Dermis blood vessel endothelial cell (primary cell): ENCODE measurements at regions not wholly inside any gene's neighbourhood (a gene's known extent, or its start where the extent isn't known, plus 50 kb on each side); places are given as distances from the start of the nearest gene placed in this dataset.
"Not testable (repeated sequence)": the region's sequence is repeated elsewhere in the genome, so short reads cannot be mapped to it uniquely, and the experiment has no call there.

Experiments used
- DNase-seq: peaks from one replicate; pipeline ENCODE4 v3.0.0; 2010

DNA sequence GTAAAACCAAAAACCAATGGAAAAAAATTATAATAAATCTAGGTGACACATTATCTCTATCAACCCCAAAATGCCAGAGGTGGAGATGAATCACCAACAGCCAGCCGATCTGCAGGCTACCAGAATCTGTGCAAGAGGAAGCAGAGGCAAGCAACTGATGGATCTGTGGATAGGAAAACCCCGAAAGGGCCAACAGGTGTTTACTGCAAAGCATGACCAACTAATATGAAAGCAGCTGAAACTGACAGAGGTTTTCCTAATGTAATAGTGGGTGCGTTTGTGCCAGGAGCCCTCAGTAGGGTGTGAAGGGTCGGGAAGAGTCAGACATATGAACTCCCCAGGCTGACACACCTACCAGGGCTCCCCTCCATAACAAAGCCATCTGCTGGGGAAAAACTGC, 554.6 kb downstream of the RFC3 start:
- no peak for DNase-seq

DNA sequence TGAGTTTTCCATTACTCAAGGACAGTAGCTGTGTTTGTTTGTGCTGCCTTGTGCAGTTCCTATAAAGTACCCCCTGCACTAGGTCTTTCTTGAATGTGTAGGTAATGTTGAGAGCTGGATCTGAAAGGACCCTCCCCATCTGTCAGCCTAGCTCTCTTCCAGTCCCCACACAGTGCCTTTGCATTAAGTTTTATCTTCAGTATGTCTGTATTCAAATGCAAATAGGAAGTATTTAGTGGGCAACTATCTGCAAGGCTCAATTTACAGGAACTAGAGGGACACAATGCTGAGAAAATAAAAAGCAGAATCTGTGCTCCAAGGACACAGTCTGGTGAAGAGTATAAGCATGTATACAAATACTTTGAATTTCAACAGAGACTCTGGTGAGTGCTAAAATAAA, 558.5 kb downstream of the RFC3 start:
- DNase-seq: no peak

DNA sequence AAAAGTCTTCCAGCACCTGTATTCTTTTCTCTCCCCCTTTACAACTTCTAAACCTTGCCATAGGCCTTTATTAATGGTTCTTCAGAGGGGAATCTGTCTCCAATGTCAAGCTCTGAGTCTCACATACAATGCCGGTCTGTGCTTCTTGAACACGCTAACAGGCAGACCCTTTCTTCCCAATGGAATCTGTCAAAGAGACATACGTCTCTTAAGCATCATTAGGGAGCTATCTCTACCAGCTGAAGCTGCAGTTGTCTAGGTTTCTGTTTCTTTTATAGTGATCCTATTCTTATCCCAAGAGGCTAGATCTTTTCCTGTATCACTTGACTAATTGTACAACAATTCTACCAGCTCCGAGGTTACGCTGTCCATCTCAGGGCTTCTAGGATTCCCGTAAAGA, 560.8 kb upstream of the NBEA start:
- DNase-seq: no peak

DNA sequence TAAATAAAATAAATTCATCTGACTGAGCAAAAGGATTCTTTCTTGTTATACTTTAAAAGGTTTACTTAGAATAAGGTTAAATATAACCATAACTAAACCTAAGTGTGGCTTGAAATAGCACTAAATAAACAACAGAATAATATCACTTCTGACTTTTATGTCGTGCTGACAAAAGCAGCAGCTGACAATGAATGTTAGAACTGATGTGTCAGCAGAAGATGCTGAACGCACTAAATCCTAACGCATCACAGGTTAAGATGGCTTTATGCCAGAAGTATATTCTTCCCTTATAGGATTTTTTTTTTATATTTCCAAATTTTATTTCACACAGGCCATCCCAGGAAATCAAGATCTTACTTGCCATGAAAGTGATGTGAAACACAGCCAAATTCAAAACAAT, 558.3 kb upstream of the NBEA start:
- no peak for DNase-seq

DNA sequence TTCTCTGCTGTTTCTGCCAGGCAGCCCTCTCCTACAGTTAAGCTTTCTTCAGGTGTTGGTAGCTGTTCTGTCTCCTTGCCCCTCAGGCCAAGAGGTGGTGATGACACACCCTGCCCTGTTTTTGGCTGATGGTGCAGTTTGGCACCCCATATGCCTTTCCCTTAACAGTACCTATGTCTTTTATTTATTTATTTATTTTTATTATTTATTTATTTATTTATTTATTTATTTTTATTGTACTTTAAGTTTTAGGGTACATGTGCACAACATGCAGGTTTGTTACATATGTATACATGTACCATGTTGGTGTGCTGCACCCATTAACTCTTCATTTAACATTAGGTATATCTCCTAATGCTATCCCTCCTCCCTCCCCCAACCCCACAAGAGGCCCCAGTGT, 555.8 kb upstream of the NBEA start:
- not testable (repeated sequence) for DNase-seq

DNA sequence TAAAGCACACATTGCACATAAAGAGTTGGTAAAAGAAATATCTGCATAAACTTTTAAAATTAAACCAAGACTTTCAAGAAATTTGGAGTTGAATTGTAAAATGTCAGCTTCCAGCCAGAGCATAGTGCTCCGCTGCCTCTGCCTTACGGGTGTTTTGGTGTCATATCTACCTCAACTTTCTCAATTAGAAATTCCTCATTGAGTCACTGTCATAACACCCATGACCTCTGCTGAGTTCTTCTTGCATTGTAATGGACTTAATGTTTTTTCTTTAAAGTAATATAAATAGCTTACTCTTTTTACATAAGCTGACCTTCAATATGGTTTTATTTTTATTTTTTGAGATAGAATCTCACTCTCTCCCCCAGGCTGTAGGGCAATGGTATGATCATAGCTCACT, 551.0 kb upstream of the NBEA start:
- no peak for DNase-seq

DNA sequence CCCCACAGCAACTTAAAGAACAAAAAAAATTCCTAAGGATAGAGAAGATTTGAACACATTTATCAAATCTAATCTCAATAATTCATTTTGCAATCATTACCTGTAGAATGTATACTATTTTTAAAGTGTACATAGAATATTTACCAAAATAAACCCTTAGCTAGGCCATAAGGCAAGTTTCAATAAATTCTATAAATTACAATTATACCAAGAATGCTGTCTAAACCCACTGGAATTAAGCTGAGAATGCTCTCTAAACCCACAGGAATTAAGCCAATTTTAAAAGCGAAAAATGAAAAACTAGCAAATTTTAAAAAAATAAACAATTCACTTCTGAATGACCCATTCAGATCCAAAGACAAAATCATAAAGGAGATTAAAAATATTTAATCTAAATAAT, 540.4 kb upstream of the NBEA start:
- DNase-seq: no peak

DNA sequence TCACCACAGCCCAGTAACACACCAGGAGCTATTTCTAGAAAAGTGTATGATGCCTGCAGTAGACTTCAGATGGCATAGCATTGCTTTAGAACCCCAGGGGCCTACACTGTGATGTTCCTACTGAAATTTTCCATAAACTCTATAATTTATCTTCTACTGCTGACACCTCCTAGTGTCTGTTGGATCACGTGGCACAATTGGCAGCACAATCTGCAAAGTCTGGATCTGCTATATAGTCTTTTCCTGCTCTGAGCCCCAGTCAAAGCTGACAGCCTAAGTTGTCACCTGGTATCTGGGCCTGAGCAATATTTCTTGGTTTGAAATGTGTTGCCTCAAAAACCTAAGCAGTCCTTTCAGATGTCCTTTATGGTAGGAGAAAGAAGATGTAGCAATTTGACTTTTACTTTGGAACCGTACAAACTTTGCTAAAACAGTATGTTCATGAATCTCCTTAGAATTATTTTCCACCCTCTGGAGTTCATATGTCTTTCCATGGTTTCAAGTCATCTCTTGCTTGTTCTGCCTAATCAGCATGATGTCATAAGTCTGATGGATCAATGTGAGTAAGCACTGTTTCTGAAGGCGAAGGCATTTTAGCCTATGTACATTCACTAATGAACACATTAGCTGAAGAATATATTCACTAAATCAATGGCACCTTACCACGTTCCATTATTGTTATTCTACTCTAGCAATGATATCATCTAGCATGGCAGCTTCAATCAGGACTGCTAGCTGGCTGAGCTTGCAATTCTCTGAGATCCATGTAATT, 536.5 kb upstream of the NBEA start:
- no peak for DNase-seq

DNA sequence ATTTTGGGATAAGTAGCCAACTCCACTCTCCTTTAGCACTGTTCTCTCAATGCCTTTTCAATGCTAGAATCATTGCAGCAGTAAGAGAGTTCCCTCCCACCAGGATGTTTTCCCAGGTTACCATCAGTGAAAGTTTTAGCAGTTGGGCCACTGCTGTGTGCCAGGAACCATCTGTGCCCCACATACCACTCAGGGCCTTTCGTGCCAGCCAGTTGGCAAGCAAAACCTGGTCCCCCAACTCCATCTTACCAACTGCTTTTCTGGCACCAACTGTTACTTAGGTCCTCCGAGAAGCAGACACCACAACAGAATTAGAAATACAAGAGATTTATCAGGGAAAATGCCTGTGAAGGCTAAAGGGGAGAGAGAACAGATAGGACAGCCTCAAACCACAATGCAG, 533.4 kb upstream of the NBEA start:
- DNase-seq: no peak

DNA sequence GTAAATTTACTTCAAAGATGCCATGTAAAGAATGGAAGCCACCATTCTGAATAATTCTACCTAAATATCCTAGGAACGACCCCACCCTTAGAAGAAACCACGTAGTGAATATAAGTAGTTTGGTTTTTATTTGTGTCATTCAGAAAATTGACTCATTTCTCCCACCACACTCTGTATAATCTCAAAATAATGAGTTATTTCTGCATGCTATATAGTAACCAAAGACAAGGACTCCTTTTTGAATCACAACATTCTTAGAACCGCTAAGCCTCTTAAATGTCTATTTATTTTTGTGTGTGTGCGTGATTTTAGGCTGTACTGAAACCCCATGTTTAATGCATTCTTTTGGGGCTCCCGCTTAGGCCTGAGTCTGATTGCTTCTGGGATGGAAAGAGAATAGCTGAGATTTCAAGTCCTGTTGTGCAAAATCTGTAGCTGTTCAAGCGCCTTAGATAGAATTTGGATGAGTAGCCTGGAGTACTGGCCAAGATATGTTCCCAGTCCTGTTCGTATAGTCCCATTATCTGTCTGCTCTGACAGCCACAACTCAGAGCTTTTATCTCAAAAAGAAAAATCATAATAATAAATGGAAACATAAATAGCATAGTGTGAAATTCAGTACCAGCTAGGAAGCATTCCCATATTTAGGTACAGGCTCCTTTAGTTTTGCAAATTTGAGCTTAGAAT, 532.4 kb upstream of the NBEA start:
- no peak for DNase-seq

DNA sequence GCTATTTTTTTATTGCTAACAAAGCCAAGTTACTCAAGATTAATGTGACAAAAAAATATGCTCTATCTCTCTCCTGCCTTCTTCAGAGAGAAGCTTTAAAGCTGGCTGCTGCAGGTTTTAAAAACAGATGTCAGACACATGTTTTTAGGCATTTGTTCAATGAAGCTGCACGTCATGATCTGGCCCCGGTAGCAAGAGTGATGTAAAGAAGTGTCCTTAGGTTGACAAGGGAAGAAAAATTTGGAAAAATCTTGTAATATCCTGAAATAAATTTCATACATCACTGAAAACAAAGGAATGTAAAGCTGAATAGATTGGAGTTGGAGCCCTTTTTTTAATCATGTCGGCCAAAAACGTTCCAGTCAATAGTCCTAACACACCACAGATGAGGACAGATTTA, 531.4 kb upstream of the NBEA start:
- DNase-seq: no peak

DNA sequence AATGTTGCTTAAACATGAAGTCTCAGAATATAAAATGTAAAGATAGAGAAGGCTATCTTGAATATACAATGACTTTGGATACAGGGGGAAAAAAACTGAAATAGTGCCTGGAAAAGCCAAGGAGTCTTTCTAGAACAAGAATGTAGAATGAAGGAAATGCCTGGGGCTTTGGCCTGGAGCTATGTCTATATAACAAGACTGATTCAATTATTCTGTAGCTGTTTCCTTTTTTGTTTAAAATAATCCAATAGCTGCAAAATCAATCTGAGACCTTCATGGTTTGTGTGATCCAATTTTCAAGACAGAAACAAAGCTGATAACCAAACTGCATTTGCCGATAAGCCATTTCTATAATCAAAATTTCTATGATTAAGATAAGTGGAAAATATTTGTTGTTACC, 530.9 kb upstream of the NBEA start:
- no peak for DNase-seq

DNA sequence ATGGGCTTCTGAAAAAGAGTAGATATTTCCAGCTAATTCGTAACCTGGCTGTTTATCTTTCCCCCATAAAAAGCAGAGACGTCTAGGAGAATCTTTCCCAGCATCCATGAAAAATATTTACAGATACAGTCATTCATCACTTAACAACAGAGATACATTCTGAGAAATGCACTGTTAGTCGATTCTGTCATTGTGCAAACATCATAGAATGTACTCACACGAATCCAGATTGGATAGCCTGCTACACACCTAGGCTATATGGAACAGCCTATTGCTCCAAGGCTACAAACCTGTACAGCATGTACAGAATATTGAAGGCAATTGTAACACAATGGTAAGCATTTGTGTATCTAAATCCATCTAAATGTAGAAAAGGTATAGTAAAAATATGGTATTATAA, 530.2 kb upstream of the NBEA start:
- DNase-seq: no peak

DNA sequence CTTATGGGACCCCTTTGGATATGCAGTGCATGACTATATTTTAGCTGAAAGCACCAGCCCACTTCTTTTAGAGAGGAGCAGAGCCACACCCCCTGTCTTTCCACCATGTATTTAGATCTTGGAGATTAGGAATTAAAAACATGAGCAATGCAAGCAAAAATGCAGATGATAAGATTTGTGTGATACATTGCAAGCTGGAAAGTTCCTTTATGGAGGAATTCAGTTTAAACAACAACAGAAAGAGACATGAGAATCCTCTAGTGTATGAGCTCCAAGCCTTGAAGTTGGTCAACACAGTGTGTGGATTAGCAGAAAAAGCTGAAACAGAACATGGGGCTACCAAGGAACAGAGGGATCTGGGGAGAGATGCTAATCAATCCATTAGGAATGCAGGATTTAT, 529.8 kb upstream of the NBEA start:
- no peak for DNase-seq

DNA sequence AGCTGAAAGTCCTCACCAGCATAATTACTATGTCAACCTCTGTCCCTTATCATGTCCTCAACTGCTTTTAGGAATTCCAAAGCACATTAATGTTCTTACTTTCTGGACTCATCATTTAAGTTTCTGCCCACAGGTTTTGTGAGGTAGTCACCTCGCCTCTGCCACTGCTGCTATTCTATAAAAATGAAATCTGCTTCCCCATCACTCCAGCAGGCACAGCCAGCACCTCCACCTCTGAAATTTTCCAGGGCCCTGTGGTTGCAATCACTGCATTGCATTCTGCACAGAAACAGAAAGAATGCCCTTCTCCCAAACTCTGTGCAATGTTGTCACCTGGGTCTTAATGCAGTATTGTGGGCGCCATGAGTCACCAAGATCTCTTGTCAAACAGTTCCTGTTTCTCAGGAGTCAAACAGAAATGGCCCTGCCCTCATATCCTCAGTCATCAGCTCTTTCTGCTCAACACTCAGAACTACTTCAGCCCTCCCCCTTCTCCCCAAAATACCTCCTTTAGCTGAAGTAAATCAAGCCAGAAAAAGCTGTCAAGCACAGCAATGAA, 529.2 kb upstream of the NBEA start:
- peak; percentile 3 for DNase-seq

DNA sequence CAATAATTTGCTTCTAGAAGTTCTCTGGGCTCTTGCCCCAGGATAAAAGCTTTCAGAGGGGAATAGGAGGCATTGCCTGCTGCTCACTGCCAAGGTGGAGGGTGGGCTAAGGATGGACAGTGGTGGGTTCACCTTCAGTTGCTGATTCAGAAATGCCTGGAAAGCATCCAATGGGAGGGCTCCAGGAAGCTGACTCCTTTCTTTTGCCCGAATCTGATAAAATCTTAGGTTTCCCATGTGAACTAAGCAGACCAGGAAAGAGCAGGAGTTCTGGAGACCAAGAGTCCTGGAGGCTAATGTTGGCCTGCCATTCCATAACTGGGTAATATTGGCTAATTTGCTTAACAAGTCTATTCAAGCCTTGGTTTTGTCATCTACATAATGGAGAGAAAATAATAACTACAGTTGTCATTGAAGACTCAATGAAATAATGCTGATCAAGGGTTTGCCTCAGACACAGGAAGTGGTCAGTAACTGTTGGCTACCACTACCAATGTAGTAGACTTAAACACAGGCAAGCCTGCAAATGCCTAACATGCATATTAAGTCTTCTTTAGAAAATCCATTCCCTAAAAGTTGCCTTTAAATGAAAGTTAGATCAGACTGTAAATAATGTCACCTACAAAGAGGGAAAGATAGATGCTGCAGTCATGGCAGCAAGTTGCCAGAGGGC, 528.4 kb upstream of the NBEA start:
- no peak for DNase-seq

DNA sequence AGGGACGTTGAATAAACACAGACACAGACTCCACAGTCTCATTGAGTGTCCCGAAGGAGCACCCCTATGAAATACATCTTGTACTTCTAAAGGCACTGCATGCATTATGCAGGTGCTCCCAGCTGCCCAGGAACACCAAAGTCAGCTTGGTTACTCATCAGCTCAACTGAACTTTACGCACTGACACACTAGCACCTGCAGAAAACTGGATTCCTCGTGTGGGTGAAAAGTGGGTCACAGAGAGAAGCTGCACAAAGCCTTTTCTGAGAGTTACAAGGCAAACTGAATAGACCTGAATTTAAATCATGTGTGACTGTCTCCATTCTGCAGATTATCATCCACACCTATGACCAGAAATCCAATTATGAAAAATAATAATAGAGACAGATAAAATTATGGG, 527.5 kb upstream of the NBEA start:
- DNase-seq: no peak

DNA sequence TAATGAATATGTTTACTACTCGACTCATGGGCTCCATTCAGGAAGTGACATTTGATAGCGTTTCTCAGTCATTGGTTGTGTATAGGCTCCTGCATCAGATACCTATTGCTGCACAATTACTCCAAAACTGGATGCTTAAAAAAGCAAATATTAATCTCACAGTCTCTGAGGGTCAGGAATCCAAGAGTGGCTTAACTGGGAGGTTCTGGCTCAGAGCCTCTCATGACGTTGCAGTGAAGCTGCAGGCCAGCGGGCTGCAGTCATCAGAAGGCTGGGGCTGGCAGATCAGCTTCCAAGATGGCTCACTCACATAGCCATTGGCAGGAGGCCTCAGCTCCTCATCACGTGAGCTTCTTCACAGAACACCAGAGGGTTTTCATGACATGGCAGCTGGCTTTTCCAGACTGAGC, 525.1 kb upstream of the NBEA start:
- DNase-seq: no peak

DNA sequence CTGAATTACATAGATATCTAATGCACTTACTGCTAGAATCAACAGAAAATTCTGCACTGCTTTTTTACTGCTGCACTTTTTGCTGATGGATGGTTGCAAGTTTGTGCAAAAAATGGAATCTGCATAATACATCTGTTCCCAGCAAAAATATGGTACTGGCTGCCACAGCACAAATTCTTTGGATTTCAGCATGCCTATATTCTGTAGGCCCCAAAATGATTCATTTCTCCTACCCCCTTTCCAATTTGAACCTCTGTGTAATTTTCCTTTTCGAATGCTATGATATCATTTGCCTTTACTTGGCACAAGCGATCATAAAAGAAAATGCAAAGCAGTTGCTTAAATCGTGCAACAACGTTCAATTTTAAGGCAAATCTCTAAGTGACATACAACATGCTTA, 524.2 kb upstream of the NBEA start:
- no peak for DNase-seq

DNA sequence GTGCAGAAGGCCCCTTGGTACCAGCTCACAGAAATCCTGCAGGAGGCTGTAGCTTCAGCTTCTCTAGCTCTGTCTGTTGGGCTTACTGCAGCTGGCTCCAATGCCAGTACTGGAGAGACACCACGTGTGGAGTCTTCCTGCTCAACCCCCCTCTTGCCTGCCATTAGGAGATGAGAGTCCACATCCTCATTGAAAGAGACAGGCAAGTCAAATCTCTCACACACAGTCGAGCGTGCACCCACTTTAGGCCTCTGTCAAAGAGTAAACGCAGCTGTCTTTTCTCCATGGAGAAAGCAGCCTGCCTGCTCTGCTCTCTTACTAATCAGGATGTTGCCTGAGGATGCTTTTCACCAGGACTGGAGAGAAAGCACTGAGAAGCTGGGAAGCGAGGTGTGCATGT, 523.0 kb upstream of the NBEA start:
- DNase-seq: no peak

DNA sequence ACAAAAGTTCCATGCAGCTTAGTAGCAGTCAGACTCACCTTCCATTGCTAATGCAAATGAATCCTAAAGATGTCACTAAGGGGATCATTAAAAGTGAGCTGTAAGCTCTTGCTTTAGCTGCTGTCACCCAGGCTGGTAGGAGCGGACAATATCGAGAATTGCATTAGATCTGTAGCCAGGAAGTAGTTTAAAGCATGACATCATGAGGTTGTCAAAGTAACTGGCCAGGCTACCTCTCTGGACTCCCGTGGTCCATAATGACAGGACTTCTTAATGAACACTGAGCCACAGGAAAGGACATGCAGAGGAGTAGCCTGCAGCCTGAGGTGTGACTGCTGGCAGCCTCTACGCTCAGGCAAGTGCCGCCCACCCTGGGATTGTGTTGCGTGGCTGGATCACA, 522.3 kb upstream of the NBEA start:
- DNase-seq: no peak

DNA sequence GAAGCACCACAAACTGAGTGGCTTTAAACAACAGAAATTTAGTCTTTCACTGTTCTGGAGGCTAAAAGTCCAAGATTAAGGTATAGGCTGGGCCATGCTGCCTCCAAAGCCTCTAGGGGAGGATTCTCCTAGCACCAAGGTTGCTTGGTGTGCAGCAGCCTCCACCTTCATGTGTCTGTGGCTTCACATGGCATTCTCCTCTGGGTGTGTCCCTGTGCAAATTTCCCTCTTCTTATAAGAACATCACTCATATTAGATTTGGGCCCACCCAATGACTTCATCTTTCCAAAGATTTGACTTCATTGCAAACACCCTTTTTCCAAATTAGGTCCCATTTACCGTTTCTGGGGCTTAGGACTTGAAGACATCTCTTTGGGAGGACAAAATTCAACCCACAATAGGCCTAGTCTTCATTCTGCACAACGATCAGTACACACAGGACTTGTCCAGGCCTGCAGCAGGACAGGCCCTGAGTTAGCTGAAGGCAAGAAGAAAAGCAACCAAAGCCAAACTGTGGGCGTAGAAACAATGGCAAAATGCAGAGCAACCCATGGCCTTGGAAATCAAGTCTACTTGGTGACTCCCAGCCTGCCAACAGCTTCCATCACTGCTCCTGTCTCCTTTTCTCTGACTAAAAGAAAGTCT, 521.2 kb upstream of the NBEA start:
- DNase-seq: no peak

DNA sequence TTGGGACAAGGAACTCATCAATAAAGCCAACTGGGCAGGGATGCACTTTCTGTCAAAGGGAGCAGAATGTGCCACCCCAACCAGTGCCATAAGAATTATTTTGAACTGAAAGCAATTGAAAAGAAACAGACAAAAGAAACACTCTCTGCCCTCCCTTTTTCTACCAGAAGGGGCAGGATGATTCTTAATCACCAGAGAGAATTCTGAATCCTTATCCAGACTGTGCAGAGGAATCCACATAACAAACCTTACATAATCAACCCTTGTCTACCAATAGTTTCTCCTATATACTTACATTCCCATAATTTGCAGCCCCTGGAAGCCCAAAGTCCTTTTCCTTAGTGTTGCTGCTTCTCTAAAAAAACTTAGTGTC, 520.7 kb upstream of the NBEA start:
- no peak for DNase-seq
